GM12878 (cell line): ENCODE measurements at regions not wholly inside any gene's neighbourhood (a gene's known extent, or its start where the extent isn't known, plus 50 kb on each side); places are given as distances from the start of the nearest gene placed in this dataset.

Experiments used
- ATAC-seq: fragments of 200-7000 bp; cut with Tn5 transposase; 3 replicates; pipeline ENCODE4 v1.9.1; 2020; ENCODE audit warnings: mild to moderate bottlenecking, moderate library complexity
- BruUV-seq: library from RNA; stranded (reverse); fragments of 400-500 nt; replicated peaks from 2 replicates; lab custom pipeline; 2021; lab: Mats Ljungman, UMichigan
- CTCF ChIA-PET: fragments of 300-600 bp; sonication (Branson Sonifier 250); formaldehyde crosslinking; extraction: SDS; loops from one replicate; lab custom pipeline; 2021; ENCODE audit warnings: inconsistent platforms; lab: Yijun Ruan, JAX
- POLR2A ChIA-PET: fragments of 350-600 bp; formaldehyde crosslinking; extraction: SDS; loops from one replicate; lab custom pipeline; 2021; ENCODE audit warnings: inconsistent platforms; lab: Charles Lee
- RAD21 ChIA-PET: fragments of 300-600 bp; sonication (Branson Sonifier 250); formaldehyde crosslinking; loops from one replicate; lab custom pipeline; 2023; ENCODE audit warnings: antibody characterized with exemption; ENCODE audit not compliant: unreplicated experiment; lab: Charles Lee
- SMC1A ChIA-PET: fragments of 300-600 bp; sonication (Branson Sonifier 250); formaldehyde crosslinking; loops from one replicate; lab custom pipeline; 2023; ENCODE audit not compliant: unreplicated experiment, uncharacterized antibody; lab: Charles Lee
- DNase-seq: peaks from one replicate; pipeline ENCODE4 v3.0.0-alpha.2; 2011; ENCODE audit warnings: low read depth, low spot score
- FAIRE-seq: peaks from 3 replicates; lab custom pipeline; 2011; peaks lifted over from hg19 to GRCh38; lab: Jason Lieb, UNC
- H2AFZ ChIP-seq: 2 replicates; pipeline ENCODE4 v1.6.0; 2011; ENCODE audit warnings: low read depth, low read length, control low read depth; ENCODE audit not compliant: control insufficient read depth
- H3K27ac ChIP-seq: 2 replicates; pipeline ENCODE4 v1.5.1; 2011; ENCODE audit warnings: control low read depth; ENCODE audit not compliant: control insufficient read depth, insufficient read depth
- H3K27me3 ChIP-seq, 2 experiments: replicated peaks in 1 of 2; 2 replicates each; pipeline versions ENCODE4 v1.6.0 to v1.6.1; 2011; ENCODE audit warnings: low read length in 1 of 2; ENCODE audit not compliant: control insufficient read depth in 2 of 2, insufficient read depth in 2 of 2
- H3K36me3 ChIP-seq, 2 experiments: 2 replicates each; pipeline ENCODE4 v1.5.1; 2011; ENCODE audit warnings: low read length in 1 of 2; ENCODE audit not compliant: control insufficient read depth in 2 of 2, insufficient read depth in 2 of 2
- H3K4me1 ChIP-seq: 2 replicates; pipeline ENCODE4 v1.6.1; 2011; ENCODE audit warnings: mild to moderate bottlenecking, low read length, moderate library complexity, mixed read lengths; ENCODE audit not compliant: control insufficient read depth, insufficient read depth
- H3K4me2 ChIP-seq: 2 replicates; pipeline ENCODE4 v1.6.0; 2011; ENCODE audit warnings: control low read depth; ENCODE audit not compliant: control insufficient read depth, insufficient read depth
- H3K4me3 ChIP-seq: fragments of 200-600 bp; sonication (generic); 2 replicates; pipeline ENCODE4 v1.5.1; 2016
- H3K79me2 ChIP-seq: 2 replicates; pipeline ENCODE4 v1.6.0; 2011; ENCODE audit warnings: low read length; ENCODE audit not compliant: control insufficient read depth, insufficient read depth
- H3K9ac ChIP-seq: 2 replicates; pipeline ENCODE4 v1.8.0; 2011; ENCODE audit warnings: low read length, control low read depth, mixed read lengths; ENCODE audit not compliant: control insufficient read depth, insufficient read depth
- H3K9me3 ChIP-seq: replicated peaks from 3 replicates; pipeline ENCODE4 v1.5.1; 2011; ENCODE audit warnings: mild to moderate bottlenecking, low read length; ENCODE audit not compliant: control insufficient read depth, insufficient read depth
- H4K20me1 ChIP-seq: 2 replicates; pipeline ENCODE4 v1.6.0; 2011; ENCODE audit not compliant: control insufficient read depth, insufficient read depth
- ASH2L ChIP-seq: fragments of 300-600, 200-600 bp; sonication (generic); IDR thresholded peaks from 2 replicates; pipeline ENCODE4 v1.6.1; 2017; ENCODE audit warnings: low read depth, mild to moderate bottlenecking, borderline replicate concordance
- BHLHE40 ChIP-seq, 2 experiments: fragments of 450-650 bp in 1 of 2; IDR thresholded peaks; 2 replicates each; pipeline ENCODE4 v1.6.1; 2011 to 2017; ENCODE audit warnings: low read depth in 2 of 2, borderline replicate concordance in 1 of 2, improper control_type of control experiment in 1 of 2, low read length in 1 of 2, mild to moderate bottlenecking in 1 of 2
- FOXK2 ChIP-seq: fragments of 450-650 bp; IDR thresholded peaks from 2 replicates; pipeline ENCODE4 v1.6.1; 2017; ENCODE audit warnings: mild to moderate bottlenecking, moderate library complexity
- MEF2B ChIP-seq: fragments of 450-650 bp; IDR thresholded peaks from 2 replicates; pipeline ENCODE4 v1.6.1; 2018; ENCODE audit warnings: mild to moderate bottlenecking, moderate library complexity; ENCODE audit not compliant: partially characterized antibody, poor library complexity, severe bottlenecking
- NRF1 ChIP-seq: conservative IDR thresholded peaks from 2 replicates; pipeline ENCODE4 v1.6.1; 2011; ENCODE audit warnings: mild to moderate bottlenecking, low read depth, low read length, improper control_type of control experiment
- PAX5 ChIP-seq: IDR thresholded peaks from 2 replicates; pipeline ENCODE4 v1.6.1; 2011; ENCODE audit warnings: low read depth, low read length, borderline replicate concordance
- SP1 ChIP-seq: IDR thresholded peaks from one replicate; pipeline ENCODE4 v1.6.1; 2011; ENCODE audit warnings: low read depth, low read length
- ZBTB4 ChIP-seq: fragments of 450-650 bp; formaldehyde crosslinking; IDR thresholded peaks from 2 replicates; pipeline ENCODE4 v1.4.0; 2022; ENCODE audit warnings: mild to moderate bottlenecking, moderate library complexity
- ZNF207 ChIP-seq: fragments of 450-650 bp; IDR thresholded peaks from 2 replicates; pipeline ENCODE4 v1.6.1; 2014; ENCODE audit warnings: antibody characterized with exemption, mild to moderate bottlenecking, borderline replicate concordance
- ZNF592 ChIP-seq: fragments of 450-650 bp; IDR thresholded peaks from 2 replicates; pipeline ENCODE4 v1.6.1; 2017; ENCODE audit warnings: mild to moderate bottlenecking, moderate library complexity
- WGBS: methylation state at CpG from one replicate; pipeline ENCODE4 v1.1.6; 2016; ENCODE audit warnings: low lambda C conversion rate; ENCODE audit not compliant: insufficient replicate concordance, insufficient coverage; ENCODE audit errors: missing lambda C conversion rate; 5-methylcytosine and 5-hydroxymethylcytosine counted together
- in situ Hi-C: fragments of 300-500 bp; cut with MboI; formaldehyde crosslinking; loops from 9 replicates; pipeline ENCODE4 v1.14.3; 2018; ENCODE audit warnings: mixed read lengths
- intact Hi-C: fragments of 100-400 bp; cut with micrococcal nuclease; formaldehyde crosslinking; loops from one replicate; pipeline ENCODE4 v1.14.2; 2022; ENCODE audit not compliant: unreplicated experiment

GRCh38 chr6:84448331-84448730 lies 220.9 kb upstream of the CEP162 start:
- H3K4me1 ChIP-seq, result no peaks in the 10 kb centered on the region
- H3K27me3 ChIP-seq, result no peaks in the 10 kb centered on the region
- no peak for FAIRE-seq
- ATAC-seq, result no peak
- no peak overlapping the region for H3K4me2 ChIP-seq
- H3K36me3 ChIP-seq, result no peaks in the 10 kb centered on the region
- SMC1A ChIA-PET, result interaction anchor here (1.4 kb wide), 1 partner anchor 14 kb away, joined by 3 read pairs; no protein-coding TSS in a partner anchor
- intact Hi-C loops, result no loop called here
- TF ChIP-seq ASH2L, result no peak
- no peak for TF ChIP-seq BHLHE40 (IDR thresholded peaks at IDR 0.05; ENCODE audit: borderline replicate concordance in 1 of 2, low read depth in 2 of 2, low read length in 1 of 2)
- TF ChIP-seq PAX5, result no peak
- TF ChIP-seq ZNF592, result no peak
- no peak for TF ChIP-seq ZNF207
- no peak for TF ChIP-seq MEF2B
- no peak for TF ChIP-seq SP1
- TF ChIP-seq ZBTB4 (CRISPR knock-in tag), result no peak
- no peak for TF ChIP-seq FOXK2
- no peak for TF ChIP-seq NRF1
- TF ChIP-seq, all 136 proteins: peak for 0
- BruUV-seq, result no TSS peak
- CTCF ChIA-PET, result no interaction called here
- no peaks in the 10 kb centered on the region for H3K79me2 ChIP-seq
- H4K20me1 ChIP-seq, result no peaks in the 10 kb centered on the region
- no peak overlapping the region for H3K27ac ChIP-seq
- H3K9me3 ChIP-seq, result no peaks in the 10 kb centered on the region
- WGBS, result 0% methylated on average over 2 of the region's 2 CpGs
- DNase-seq, result no peak
- in situ Hi-C loops, result no loop called here
- RAD21 ChIA-PET, result no interaction called here
- H3K4me3 ChIP-seq, result no peak overlapping the region
- POLR2A ChIA-PET, result no interaction called here
- no peak overlapping the region for H2AFZ ChIP-seq
- H3K9ac ChIP-seq, result no peak overlapping the region
